Activated naive CD8-positive, alpha-beta T cell treated with anti-CD3 and anti-CD28 coated beads, Interleukin-2, amount 50 U/mL, for 24 hours (primary cell): ENCODE measurements at regions not wholly inside any gene's neighbourhood (a gene's known extent, or its start where the extent isn't known, plus 50 kb on each side); places are given as distances from the start of the nearest gene placed in this dataset.

Source experiments
- ATAC-seq: fragments of 150-1000 bp; cut with Tn5 transposase; one replicate; pipeline ENCODE4 v1.10.0; 2021
- DNase-seq: peaks from one replicate; pipeline ENCODE4 v3.0.0; 2021
- H3K27ac Mint-ChIP-seq: one replicate; pipeline ENCODE4 v1.8.0; 2021; ENCODE audit warnings: mild to moderate bottlenecking, mixed read lengths
- H3K27me3 Mint-ChIP-seq: one replicate; pipeline ENCODE4 v1.8.0; 2021; ENCODE audit warnings: mixed read lengths
- H3K36me3 Mint-ChIP-seq: one replicate; pipeline ENCODE4 v1.8.0; 2021; ENCODE audit warnings: low read depth, mixed read lengths
- H3K4me1 Mint-ChIP-seq: one replicate; pipeline ENCODE4 v1.8.0; 2021; ENCODE audit warnings: mixed read lengths
- H3K4me3 Mint-ChIP-seq: one replicate; pipeline ENCODE4 v1.8.0; 2021; ENCODE audit warnings: mild to moderate bottlenecking, moderate library complexity, mixed read lengths
- H3K9me3 Mint-ChIP-seq: one replicate; pipeline ENCODE4 v1.8.0; 2021; ENCODE audit warnings: mixed read lengths

GRCh38 chr18:41226911-41227310, 728.1 kb upstream of the PIK3C3 start:
- Mint-ChIP-seq H3K9me3 (peaks cover 10% of the 10 kb centered on the region), H3K4me1 (no peaks in the 10 kb centered on the region), H3K27me3 (no peaks in the 10 kb centered on the region), H3K4me3 (no peak overlapping the region), H3K36me3 (no peaks in the 10 kb centered on the region), H3K27ac (no peak overlapping the region)
- DNase-seq (no peak), ATAC-seq (no peak)

GRCh38 chr18:41226186-41226585, 728.8 kb upstream of the PIK3C3 start:
- no peak for ATAC-seq
- H3K4me3 Mint-ChIP-seq: no peak overlapping the region
- DNase-seq: no peak
- no peaks in the 10 kb centered on the region for H3K4me1 Mint-ChIP-seq
- H3K27me3 Mint-ChIP-seq: no peaks in the 10 kb centered on the region
- H3K27ac Mint-ChIP-seq: no peak overlapping the region
- no peaks in the 10 kb centered on the region for H3K36me3 Mint-ChIP-seq
- H3K9me3 Mint-ChIP-seq: peaks cover 10% of the 10 kb centered on the region

- ATAC-seq: no peak
- Mint-ChIP-seq H3K4me1 (no peaks in the 10 kb centered on the region), H3K4me3 (no peak overlapping the region), H3K27ac (no peak overlapping the region), H3K36me3 (no peaks in the 10 kb centered on the region), H3K9me3 (no peaks in the 10 kb centered on the region), H3K27me3 (no peaks in the 10 kb centered on the region)
- DNase-seq: no peak
Measured at GRCh38 chr18:41216341-41217003, 738.6 kb upstream of the PIK3C3 start.

GRCh38 chr18:41207706-41208105, 747.3 kb upstream of the PIK3C3 start:
- H3K36me3 Mint-ChIP-seq: no peaks in the 10 kb centered on the region
- no peaks in the 10 kb centered on the region for H3K4me1 Mint-ChIP-seq
- H3K27ac Mint-ChIP-seq: no peak overlapping the region
- DNase-seq (no peak), ATAC-seq (no peak)
- no peak overlapping the region for H3K4me3 Mint-ChIP-seq
- H3K9me3 Mint-ChIP-seq: peaks cover 14% of the 10 kb centered on the region
- H3K27me3 Mint-ChIP-seq: no peaks in the 10 kb centered on the region

GRCh38 chr18:41206341-41206830, 748.6 kb upstream of the PIK3C3 start:
- Mint-ChIP-seq H3K27ac (no peak overlapping the region), H3K4me3 (no peak overlapping the region), H3K4me1 (no peaks in the 10 kb centered on the region), H3K36me3 (no peaks in the 10 kb centered on the region), H3K9me3 (peaks cover 16% of the 10 kb centered on the region), H3K27me3 (no peaks in the 10 kb centered on the region)
- ATAC-seq: no peak
- no peak for DNase-seq

- Mint-ChIP-seq H3K27me3 (no peaks in the 10 kb centered on the region), H3K36me3 (no peaks in the 10 kb centered on the region), H3K9me3 (peaks cover 23% of the 10 kb centered on the region), H3K27ac (no peak overlapping the region), H3K4me1 (no peaks in the 10 kb centered on the region), H3K4me3 (no peak overlapping the region)
- ATAC-seq: no peak
- DNase-seq: no peak
Measured at GRCh38 chr18:41199212-41199611, 755.8 kb upstream of the PIK3C3 start.

GRCh38 chr18:41197967-41198366, 757.1 kb upstream of the PIK3C3 start:
- Mint-ChIP-seq H3K4me3 (no peak overlapping the region), H3K36me3 (no peaks in the 10 kb centered on the region), H3K27ac (no peak overlapping the region)

GRCh38 chr18:41170346-41170745, 784.7 kb upstream of the PIK3C3 start:
- H3K36me3 Mint-ChIP-seq: no peaks in the 10 kb centered on the region
- ATAC-seq (no peak), DNase-seq (no peak)
- no peak overlapping the region for H3K4me3 Mint-ChIP-seq
- no peak overlapping the region for H3K27ac Mint-ChIP-seq
- peaks cover 4% of the 10 kb centered on the region for H3K9me3 Mint-ChIP-seq
- no peaks in the 10 kb centered on the region for H3K4me1 Mint-ChIP-seq
- no peaks in the 10 kb centered on the region for H3K27me3 Mint-ChIP-seq

More at GRCh38 chr18:41197967-41198366, 757.1 kb upstream of the PIK3C3 start:
- no peak for ATAC-seq
- Mint-ChIP-seq H3K9me3 (peaks cover 22% of the 10 kb centered on the region), H3K27me3 (no peaks in the 10 kb centered on the region), H3K4me1 (no peaks in the 10 kb centered on the region)
- DNase-seq: no peak

GRCh38 chr18:41165625-41166024, 789.4 kb upstream of the PIK3C3 start:
- DNase-seq (no peak), ATAC-seq (no peak)
- no peaks in the 10 kb centered on the region for H3K27me3 Mint-ChIP-seq
- H3K9me3 Mint-ChIP-seq: no peaks in the 10 kb centered on the region
- no peak overlapping the region for H3K4me3 Mint-ChIP-seq
- no peaks in the 10 kb centered on the region for H3K4me1 Mint-ChIP-seq
- H3K27ac Mint-ChIP-seq: no peak overlapping the region
- H3K36me3 Mint-ChIP-seq: no peaks in the 10 kb centered on the region

- H3K4me1 Mint-ChIP-seq: no peaks in the 10 kb centered on the region
- H3K36me3 Mint-ChIP-seq: no peaks in the 10 kb centered on the region
- H3K27me3 Mint-ChIP-seq: no peaks in the 10 kb centered on the region
- no peak for DNase-seq
- H3K27ac Mint-ChIP-seq: no peak overlapping the region
- no peak overlapping the region for H3K4me3 Mint-ChIP-seq
- H3K9me3 Mint-ChIP-seq: no peaks in the 10 kb centered on the region
- no peak for ATAC-seq
Measured at GRCh38 chr18:41162781-41163180, 792.3 kb upstream of the PIK3C3 start.

- ATAC-seq: no peak
- Mint-ChIP-seq H3K9me3 (no peaks in the 10 kb centered on the region), H3K4me3 (no peak overlapping the region), H3K36me3 (no peaks in the 10 kb centered on the region), H3K27ac (no peak overlapping the region), H3K4me1 (no peaks in the 10 kb centered on the region), H3K27me3 (no peaks in the 10 kb centered on the region)
- no peak for DNase-seq
Measured at GRCh38 chr18:41162191-41162590, 792.8 kb upstream of the PIK3C3 start.

GRCh38 chr18:41155910-41156851, 798.9 kb upstream of the PIK3C3 start:
- H3K27ac Mint-ChIP-seq: no peak overlapping the region
- H3K27me3 Mint-ChIP-seq: no peaks in the 10 kb centered on the region
- no peaks in the 10 kb centered on the region for H3K4me1 Mint-ChIP-seq
- no peaks in the 10 kb centered on the region for H3K36me3 Mint-ChIP-seq
- H3K4me3 Mint-ChIP-seq: no peak overlapping the region
- DNase-seq (no peak), ATAC-seq (no peak)
- H3K9me3 Mint-ChIP-seq: peaks cover 5% of the 10 kb centered on the region

- Mint-ChIP-seq H3K27ac (no peak overlapping the region), H3K4me3 (no peak overlapping the region), H3K36me3 (no peaks in the 10 kb centered on the region), H3K9me3 (peaks cover 5% of the 10 kb centered on the region), H3K4me1 (no peaks in the 10 kb centered on the region), H3K27me3 (no peaks in the 10 kb centered on the region)
- DNase-seq (no peak), ATAC-seq (no peak)
Measured at GRCh38 chr18:41155025-41155424, 800.0 kb upstream of the PIK3C3 start.

GRCh38 chr18:41153871-41154270, 801.2 kb upstream of the PIK3C3 start:
- ATAC-seq (no peak), DNase-seq (no peak)
- no peaks in the 10 kb centered on the region for H3K4me1 Mint-ChIP-seq
- H3K27ac Mint-ChIP-seq: no peak overlapping the region
- no peak overlapping the region for H3K4me3 Mint-ChIP-seq
- H3K36me3 Mint-ChIP-seq: no peaks in the 10 kb centered on the region
- H3K9me3 Mint-ChIP-seq: peaks cover 5% of the 10 kb centered on the region
- no peaks in the 10 kb centered on the region for H3K27me3 Mint-ChIP-seq

GRCh38 chr18:41150316-41150715, 804.7 kb upstream of the PIK3C3 start:
- H3K4me1 Mint-ChIP-seq: no peaks in the 10 kb centered on the region
- H3K27ac Mint-ChIP-seq: no peak overlapping the region
- no peaks in the 10 kb centered on the region for H3K27me3 Mint-ChIP-seq
- H3K36me3 Mint-ChIP-seq: no peaks in the 10 kb centered on the region
- H3K9me3 Mint-ChIP-seq: peaks cover 15% of the 10 kb centered on the region
- H3K4me3 Mint-ChIP-seq: no peak overlapping the region
- no peak for ATAC-seq
- DNase-seq: no peak
